Lower leg skin (tissue), 3 donors: ENCODE measurements at regions not wholly inside any gene's neighbourhood (a gene's known extent, or its start where the extent isn't known, plus 50 kb on each side); places are given as distances from the start of the nearest gene placed in this dataset.

Experiments used
- CTCF ChIP-seq, 3 donors: fragments of 450-650 bp; IDR thresholded peaks; one replicate each; pipeline ENCODE4 v1.5.1; 2016; ENCODE audit warnings: antibody characterized with exemption in 3 of 3, mild to moderate bottlenecking in 3 of 3, moderate library complexity in 2 of 3
- POLR2A ChIP-seq, 2 donors: fragments of 450-650 bp; IDR thresholded peaks; one replicate each; pipeline ENCODE4 v1.6.1; 2016 to 2017; ENCODE audit warnings: antibody characterized with exemption in 2 of 2, mild to moderate bottlenecking in 1 of 2, moderate library complexity in 1 of 2

- no peak for TF ChIP-seq POLR2A (IDR thresholded peaks at IDR 0.05)
- no peak for TF ChIP-seq CTCF (IDR thresholded peaks at IDR 0.05)
Observed at GRCh38 chr19:30911491-30911890, 437.7 kb downstream of the TSHZ3 start.
